Coronary artery (tissue), 2 donors: ENCODE measurements at regions not wholly inside any gene's neighbourhood (a gene's known extent, or its start where the extent isn't known, plus 50 kb on each side); places are given as distances from the start of the nearest gene placed in this dataset.
"Not testable (repeated sequence)": the region's sequence is repeated elsewhere in the genome, so short reads cannot be mapped to it uniquely, and the experiment has no call there.

Source experiments
- DNase-seq: peaks from one replicate; pipeline ENCODE4 v3.0.0-alpha.2; 2017; ENCODE audit warnings: low spot score
- H3K27ac ChIP-seq, 2 donors: fragments of 200-600 bp; sonication (generic); one replicate each; pipeline ENCODE4 v1.5.1; 2016 to 2019
- H3K4me3 ChIP-seq: fragments of 200-600 bp; sonication (generic); 2 replicates; pipeline ENCODE4 v1.5.1; 2016; ENCODE audit warnings: mild to moderate bottlenecking, moderate library complexity
- TF ChIP-seq, protein P1 (sequence below): fragments of 200-600 bp; sonication (generic); IDR thresholded peaks from one replicate; pipeline ENCODE4 v1.5.1; 2019; ENCODE audit warnings: antibody characterized with exemption

DNA sequence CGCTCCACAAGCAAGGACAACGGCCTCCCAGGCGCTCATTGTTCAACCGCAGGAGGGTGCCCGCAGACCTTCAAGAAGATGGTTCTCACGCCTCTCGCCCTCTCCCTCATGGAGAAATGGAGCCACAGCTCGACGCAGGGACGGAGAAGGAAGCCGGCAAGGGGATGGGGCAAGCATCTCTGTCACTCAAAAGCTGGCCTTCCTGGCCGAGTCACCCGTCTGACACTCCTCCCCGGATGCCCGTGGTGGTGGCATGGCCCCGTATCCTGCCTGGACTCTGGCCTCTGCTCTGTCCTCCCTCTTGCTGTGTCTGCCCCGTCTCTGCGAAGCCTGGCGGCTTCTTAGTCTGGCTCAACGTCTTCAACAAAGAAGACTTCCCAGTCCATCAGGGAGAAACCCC, 1405.7 kb upstream of the PCDH10 start:
- DNase-seq, result not testable (repeated sequence)

DNA sequence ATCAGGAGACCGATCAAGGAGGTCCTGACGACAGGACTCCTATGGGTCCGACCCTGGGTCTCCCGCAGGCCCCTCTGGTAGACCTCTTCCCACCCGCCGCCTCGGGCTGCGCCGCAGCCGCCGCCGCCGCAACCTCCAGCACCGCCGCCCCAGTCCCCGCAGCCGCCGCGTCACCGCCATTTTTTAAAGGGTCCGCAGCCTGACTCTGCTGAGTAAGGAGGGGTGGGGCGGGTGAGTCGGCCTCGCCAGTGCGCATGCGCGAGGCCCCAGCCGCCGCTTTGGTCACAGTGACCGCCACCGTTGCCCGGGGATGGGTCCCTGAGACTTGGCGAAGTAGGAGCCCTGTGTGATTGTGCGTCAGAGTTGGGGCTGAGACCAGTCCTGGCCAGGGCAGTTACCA, 1401.9 kb upstream of the PCDH10 start:
- not testable (repeated sequence) for DNase-seq, H3K27ac ChIP-seq, H3K4me3 ChIP-seq

More for the DNA sequence above, 1405.7 kb upstream of the PCDH10 start:
- not testable (repeated sequence) for H3K27ac ChIP-seq, H3K4me3 ChIP-seq

DNA sequence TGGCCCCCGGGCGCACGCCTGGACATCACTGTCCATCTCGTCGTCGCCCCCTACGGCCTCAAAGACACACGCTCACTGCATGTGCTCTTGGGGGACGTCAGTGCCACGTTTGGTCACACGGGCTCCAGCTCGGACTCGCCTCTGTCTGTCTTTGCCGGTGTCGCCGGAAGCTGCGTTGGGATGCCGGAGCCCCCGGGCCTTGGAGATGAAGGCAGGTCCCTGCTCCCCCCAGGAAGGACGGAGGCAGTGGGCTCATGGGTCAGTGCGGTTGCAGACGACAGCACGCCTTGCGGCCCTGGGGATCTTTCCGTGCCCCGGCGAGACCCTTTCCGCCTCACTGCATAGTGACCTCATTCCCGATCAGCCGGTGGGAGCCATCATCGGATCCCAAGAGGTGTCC, 1399.9 kb upstream of the PCDH10 start:
- H3K4me3 ChIP-seq, H3K27ac ChIP-seq, DNase-seq: not testable (repeated sequence)

DNA sequence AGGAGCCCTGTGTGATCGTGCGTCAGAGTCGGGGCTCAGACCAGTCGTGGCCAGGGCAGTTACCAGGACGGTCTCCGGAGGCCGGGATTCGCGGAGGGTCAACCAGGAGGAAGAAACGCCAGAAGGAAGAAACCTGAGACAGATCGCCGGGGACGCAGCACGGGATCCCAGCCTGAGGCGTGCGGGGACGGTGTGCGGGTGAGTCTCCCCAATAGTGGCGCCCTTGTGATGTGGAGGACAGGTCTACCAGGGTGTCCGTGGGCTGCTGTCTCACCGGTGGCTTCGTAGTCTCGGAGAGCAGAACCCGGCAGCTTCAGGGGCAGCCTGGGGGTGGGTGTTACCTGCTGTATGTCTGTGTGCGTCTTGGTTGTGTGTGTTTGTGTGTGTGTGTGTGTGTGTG, 1399.1 kb upstream of the PCDH10 start:
- not testable (repeated sequence) for H3K27ac ChIP-seq, DNase-seq, H3K4me3 ChIP-seq

DNA sequence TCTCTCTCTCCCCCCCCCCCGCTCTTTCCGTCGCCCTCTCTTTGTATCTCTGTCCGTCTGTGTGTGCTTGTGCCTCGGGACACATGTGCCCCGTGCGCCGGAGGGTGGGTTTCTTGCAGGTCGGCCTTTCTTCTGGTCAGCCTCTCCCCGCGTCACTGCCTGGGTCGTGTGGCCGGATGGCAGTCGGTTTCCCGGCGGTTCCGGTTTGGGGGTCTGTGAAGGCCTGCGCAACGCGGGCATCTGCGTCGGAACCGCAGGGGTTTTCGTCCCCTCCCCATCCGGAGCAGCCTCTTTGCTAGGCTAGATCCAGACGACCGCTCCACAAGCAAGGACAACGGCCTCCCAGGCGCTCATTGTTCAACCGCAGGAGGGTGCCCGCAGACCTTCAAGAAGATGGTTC, 1398.6 kb upstream of the PCDH10 start:
- H3K27ac ChIP-seq, H3K4me3 ChIP-seq, DNase-seq: not testable (repeated sequence)

DNA sequence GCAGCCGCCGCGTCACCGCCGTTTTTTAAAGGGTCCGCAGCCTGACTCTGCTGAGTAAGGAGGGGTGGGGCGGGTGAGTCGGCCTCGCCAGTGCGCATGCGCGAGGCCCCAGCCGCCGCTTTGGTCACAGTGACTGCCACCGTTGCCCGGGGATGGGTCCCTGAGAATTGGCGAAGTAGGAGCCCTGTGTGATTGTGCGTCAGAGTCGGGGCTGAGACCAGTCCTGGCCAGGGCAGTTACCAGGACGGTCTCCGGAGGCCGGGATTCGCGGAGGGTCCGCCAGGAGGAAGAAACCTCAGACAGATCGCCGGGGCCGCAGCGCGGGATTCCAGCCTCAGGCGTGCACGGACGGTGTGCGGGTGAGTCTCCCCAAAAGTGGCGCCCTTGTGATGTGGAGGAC, 1386.9 kb upstream of the PCDH10 start:
- not testable (repeated sequence) for H3K27ac ChIP-seq, DNase-seq, H3K4me3 ChIP-seq

DNA sequence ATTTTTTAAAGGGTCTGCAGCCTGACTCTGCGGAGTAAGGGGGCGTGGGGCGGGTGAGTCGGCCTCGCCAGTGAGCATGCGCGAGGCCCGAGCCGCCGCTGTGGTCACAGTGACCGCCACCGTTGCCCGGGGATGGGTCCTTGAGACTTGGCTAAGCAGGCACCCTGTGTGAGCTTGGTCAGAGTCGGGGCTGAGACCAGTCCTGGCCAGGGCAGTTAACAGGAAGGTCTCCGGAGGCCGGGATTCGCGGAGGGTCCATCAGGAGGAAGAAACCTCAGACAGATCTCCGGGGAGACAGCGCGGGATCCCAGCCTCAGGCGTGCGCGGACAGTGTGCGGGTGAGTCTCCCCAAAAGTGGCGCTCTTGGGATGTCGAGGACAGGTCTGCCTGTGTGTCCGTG, 1384.4 kb upstream of the PCDH10 start:
- no peak for DNase-seq
- Histone ChIP-seq H3K27ac (no peak overlapping the region), H3K4me3 (no peak overlapping the region)
- TF ChIP-seq, protein P1, sequence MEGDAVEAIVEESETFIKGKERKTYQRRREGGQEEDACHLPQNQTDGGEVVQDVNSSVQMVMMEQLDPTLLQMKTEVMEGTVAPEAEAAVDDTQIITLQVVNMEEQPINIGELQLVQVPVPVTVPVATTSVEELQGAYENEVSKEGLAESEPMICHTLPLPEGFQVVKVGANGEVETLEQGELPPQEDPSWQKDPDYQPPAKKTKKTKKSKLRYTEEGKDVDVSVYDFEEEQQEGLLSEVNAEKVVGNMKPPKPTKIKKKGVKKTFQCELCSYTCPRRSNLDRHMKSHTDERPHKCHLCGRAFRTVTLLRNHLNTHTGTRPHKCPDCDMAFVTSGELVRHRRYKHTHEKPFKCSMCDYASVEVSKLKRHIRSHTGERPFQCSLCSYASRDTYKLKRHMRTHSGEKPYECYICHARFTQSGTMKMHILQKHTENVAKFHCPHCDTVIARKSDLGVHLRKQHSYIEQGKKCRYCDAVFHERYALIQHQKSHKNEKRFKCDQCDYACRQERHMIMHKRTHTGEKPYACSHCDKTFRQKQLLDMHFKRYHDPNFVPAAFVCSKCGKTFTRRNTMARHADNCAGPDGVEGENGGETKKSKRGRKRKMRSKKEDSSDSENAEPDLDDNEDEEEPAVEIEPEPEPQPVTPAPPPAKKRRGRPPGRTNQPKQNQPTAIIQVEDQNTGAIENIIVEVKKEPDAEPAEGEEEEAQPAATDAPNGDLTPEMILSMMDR, result no peak

DNA sequence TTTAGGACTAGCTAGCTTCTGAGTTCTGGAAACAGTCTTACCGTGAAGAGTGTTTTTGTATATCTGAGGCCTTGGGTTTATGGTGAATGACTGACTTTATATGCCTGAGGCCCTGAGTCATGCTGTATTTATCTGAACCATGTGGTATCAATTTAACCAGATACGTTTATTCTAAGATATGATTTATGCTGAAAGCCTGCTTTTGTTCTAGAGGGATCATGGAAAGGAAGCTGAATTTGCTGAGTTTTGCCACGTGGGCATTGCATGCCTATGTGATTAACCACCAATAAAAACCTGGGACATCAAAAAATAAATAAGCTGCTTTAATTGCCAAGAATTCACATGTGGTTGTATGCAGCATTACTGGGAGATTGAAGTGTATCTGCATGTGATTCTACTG, 1374.7 kb upstream of the PCDH10 start:
- H3K4me3 ChIP-seq, H3K27ac ChIP-seq, DNase-seq: not testable (repeated sequence)

DNA sequence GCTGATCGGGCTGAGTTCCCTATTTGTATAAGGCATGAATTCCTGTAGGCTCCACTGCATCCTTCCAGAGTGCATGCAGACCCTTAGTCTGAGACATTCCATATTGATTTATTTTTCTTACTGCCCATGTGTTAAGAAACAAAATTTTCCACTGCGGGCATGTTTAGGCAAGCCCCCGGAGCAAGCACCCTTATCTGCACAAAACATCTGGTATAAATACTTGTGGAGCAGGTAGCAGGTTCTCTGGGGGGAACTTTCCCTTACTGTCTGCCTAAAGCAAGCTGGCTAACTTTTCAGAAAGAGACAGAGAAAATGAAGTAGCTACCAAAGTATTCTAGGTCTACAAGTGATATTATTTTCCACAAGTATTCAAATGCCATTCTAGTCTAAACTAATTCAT, 1338.5 kb upstream of the PCDH10 start:
- not testable (repeated sequence) for DNase-seq, H3K27ac ChIP-seq, H3K4me3 ChIP-seq
